Hippocampal formation (tissue), 2 donors: ENCODE measurements at regions not wholly inside any gene's neighbourhood (a gene's known extent, or its start where the extent isn't known, plus 50 kb on each side); places are given as distances from the start of the nearest gene placed in this dataset.
A peak's percentile ranks its signal among the peaks of the same experiment; 100 is the strongest.
"Not testable (repeated sequence)": the region's sequence is repeated elsewhere in the genome, so short reads cannot be mapped to it uniquely, and the experiment has no call there.

ENCODE experiments used
- DNase-seq, 2 donors: peaks; one replicate each; lab custom pipeline; 2025; lab: John Stamatoyannopoulos, UW

DNA sequence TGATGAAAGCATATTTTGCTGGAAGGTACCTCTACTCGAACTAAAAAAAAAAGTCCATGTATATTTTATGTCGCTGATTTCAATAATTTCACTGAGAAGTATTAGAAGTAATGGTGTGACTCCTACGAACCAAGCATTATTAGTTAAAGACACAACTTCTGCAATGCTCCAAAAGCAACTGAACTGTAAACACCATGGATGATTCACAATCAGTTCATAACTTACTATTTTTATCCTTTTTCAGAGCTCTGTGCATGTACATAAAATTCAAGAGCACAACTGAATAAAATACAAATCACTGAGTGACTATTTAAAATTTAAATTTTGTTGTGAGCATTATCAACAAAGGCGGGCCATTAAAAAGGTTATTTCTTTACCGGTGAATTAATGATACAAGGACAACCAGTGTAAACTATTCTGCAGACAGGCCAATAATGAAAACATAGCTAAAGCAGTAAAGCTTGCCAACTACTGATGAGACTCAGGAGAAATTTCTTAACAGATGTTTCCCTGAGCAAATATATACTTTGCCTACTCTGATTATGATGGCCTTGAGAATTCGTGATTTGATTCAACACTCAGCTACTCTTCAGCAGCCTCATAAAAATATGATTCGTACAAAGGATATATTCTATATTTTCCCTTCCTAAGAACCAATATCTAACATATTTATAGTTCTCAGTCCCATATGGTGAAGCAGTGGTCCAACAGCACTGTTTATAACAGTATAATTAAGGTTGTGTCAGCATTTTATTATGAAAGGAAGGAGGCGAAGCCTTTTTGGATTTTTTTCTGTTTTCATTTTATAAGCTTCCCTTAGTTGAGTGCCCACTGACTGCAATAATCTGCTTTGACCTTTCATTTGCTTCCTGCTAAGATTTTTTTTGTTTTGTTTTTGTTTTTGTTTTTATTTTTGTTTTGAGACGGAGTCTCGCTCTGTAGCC, 62.8 kb upstream of the NEIL3 start:
- no peak for DNase-seq

DNA sequence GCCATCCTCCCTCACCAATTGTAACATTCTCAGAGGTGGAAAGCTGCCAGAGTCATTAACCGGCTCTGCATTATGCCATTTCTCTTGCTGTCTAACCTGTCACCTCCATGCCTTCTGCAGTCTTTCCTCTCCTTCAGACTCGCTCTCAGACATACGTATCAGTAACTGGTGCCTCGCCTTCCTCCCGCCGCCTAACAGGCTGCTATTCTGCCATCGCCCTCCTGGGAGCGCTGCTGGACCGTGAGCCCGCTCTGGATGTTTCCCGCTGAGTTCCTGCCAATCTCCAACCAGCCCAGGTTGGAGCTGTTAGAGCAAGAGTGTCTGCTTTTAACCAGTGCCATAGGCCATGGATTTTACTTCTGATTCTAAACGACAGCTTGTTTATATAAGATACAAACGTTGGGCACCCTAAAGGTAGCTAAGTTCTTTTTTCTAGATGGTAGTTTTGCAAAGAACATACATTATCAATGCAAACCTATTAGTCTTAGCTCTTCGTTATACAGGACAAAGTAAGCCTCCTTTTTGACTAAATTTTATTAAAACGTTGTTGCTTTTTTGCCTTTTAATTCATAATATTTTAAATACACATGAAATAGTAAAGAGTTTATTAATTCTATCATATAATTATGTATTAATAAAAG, 59.5 kb upstream of the NEIL3 start:
- DNase-seq, result peak in 1 of 2 donors; percentile 65

DNA sequence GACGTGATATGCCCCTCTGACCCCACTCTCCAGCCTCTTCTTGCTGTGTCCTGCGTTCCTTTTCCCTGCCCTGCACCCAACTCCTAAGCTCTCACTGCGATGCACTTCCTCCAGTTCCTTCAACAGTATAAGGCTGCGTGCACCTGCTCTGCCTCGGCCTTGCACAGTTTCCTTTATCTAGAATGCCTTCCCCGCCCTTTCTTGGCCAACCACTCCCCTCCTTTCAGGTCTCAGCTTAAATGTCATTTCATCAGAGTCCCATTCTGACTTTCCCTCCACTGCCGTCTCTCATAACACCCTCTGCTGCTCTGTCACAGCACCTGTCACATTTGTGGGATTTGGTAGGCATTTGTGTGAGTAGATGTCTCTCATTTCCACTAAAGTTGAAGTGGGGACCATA, 58.4 kb upstream of the NEIL3 start:
- no peak for DNase-seq

DNA sequence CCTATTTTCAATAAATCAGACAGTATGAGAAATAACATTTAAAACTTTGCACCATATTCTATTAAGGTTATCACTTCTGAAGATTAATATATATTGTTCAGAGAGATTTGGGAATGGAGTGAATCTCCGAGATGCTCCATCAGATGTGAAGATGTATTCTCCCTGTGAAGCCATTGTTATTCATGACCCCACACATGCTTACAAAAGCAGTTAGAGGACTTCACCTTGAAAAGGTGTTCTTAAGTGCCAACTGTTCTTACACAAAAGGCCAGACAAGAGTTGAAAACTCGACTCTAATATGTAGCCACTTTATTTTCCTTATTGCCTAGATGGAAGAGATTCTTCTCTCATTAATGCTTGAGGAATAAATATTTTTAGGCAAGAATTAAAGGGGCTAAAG, 54.3 kb upstream of the NEIL3 start:
- DNase-seq, result no peak

DNA sequence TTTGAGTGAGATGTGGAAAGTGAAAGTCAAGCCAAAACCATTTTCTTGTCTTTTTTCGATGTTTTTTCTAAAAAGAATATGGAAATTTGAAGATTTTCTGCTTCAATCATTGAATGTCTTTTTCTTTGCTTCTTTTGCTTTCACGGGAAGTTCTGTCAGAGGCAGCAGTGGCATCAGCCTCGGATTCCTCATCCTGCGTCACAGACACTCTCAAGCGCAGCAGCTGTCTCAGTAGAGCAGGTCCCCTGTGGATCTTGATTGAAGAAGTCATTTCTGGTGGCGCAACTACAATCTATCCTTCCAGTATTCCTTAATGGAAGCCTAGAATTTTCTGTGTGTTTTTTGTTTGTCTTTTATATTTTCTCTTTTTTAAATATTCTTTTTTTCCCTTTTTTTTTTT, 52.7 kb upstream of the NEIL3 start:
- DNase-seq, result no peak

DNA sequence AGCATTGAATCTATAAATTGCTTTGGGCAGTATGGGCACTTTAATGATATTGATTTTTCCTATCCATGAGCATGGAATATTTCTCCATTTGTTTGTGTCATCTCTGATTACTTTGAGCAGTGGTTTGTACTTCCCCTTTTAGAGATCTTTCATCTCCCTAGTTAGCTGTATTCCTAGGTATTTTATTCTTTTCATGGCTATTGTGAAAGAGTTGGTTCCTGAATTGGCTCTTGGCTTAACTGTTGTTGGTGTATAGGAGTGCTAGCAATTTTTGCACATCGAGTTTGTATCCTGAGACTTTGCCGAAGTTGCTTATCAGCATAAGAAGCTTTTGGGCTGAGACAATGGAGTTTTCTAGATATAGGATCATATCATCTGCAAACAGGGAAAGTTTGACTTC, 50.2 kb upstream of the NEIL3 start:
- DNase-seq, result not testable (repeated sequence)
